A549 (cell line): ENCODE measurements at regions not wholly inside any gene's neighbourhood (a gene's known extent, or its start where the extent isn't known, plus 50 kb on each side); places are given as distances from the start of the nearest gene placed in this dataset.

Experiments used
- RNF2 ChIP-seq: fragments of 200-600 bp; sonication (generic); IDR thresholded peaks from 2 replicates; pipeline ENCODE4 v1.6.1; 2016; ENCODE audit warnings: low read depth, mild to moderate bottlenecking, antibody characterized with exemption, moderate library complexity, borderline replicate concordance
- TP53 ChIP-seq: fragments of 250-450 bp; sonication (Bioruptor Pico); IDR thresholded peaks from 2 replicates; pipeline ENCODE4 v1.5.0; 2021; ENCODE audit warnings: mild to moderate bottlenecking, moderate library complexity
- ZC3H11A ChIP-seq: fragments of 450-650 bp; IDR thresholded peaks from 2 replicates; pipeline ENCODE4 v1.6.1; 2014; ENCODE audit warnings: antibody characterized with exemption, mild to moderate bottlenecking
- ZFP36 ChIP-seq: fragments of 450-650 bp; IDR thresholded peaks from 2 replicates; pipeline ENCODE4 v1.6.1; 2014; ENCODE audit warnings: borderline replicate concordance; ENCODE audit not compliant: partially characterized antibody
- TF ChIP-seq, protein P1 (sequence below): fragments of >200 bp; sonication (Bioruptor Twin); formaldehyde crosslinking; IDR thresholded peaks from 3 replicates; pipeline ENCODE4 v1.5.1; 2016
- TF ChIP-seq, protein P2 (sequence below): IDR thresholded peaks from 2 replicates; pipeline ENCODE4 v1.6.1; 2012

DNA sequence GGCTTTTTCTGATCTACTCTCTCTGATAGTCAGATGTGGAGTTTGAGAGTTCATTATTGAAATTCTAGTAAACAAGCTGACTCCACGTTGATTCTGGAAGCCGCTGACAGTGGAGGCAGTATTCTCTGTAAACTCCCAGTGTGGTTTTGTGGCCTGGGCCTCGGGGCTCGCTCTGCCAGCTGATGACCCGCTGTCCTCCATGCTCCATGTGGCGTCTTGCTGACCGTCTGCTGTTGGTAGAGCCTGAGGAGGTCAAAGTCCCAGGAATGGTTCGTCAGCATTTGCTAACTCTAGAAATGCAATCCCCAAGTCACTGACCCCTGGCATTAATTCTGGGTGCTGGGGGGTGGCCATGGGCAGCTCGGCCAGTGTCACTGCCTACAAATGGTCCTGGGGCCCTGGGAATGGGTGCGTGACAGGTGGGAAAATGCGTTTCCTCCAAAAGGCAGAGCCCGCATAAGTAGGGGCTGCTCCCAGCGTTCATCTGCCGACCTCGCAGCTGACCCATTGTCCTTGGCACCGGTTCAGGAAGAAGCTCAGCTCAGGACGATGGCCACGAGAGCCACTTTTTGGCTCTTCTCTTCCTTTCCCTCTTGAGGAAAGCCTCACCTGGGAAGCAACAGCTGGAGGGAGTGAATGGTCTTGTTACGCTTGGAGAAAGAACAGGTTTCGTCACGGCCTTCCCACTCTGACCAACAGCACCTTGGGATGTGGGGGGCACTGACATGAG is 55.1 kb downstream of the MRPL36 start:
- TF ChIP-seq, protein P1, sequence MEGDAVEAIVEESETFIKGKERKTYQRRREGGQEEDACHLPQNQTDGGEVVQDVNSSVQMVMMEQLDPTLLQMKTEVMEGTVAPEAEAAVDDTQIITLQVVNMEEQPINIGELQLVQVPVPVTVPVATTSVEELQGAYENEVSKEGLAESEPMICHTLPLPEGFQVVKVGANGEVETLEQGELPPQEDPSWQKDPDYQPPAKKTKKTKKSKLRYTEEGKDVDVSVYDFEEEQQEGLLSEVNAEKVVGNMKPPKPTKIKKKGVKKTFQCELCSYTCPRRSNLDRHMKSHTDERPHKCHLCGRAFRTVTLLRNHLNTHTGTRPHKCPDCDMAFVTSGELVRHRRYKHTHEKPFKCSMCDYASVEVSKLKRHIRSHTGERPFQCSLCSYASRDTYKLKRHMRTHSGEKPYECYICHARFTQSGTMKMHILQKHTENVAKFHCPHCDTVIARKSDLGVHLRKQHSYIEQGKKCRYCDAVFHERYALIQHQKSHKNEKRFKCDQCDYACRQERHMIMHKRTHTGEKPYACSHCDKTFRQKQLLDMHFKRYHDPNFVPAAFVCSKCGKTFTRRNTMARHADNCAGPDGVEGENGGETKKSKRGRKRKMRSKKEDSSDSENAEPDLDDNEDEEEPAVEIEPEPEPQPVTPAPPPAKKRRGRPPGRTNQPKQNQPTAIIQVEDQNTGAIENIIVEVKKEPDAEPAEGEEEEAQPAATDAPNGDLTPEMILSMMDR = no peak
- TF ChIP-seq TP53 (CRISPR knock-in tag) (no peak), ZC3H11A (no peak), ZFP36 (no peak), RNF2 (no peak)
- TF ChIP-seq, protein P2, sequence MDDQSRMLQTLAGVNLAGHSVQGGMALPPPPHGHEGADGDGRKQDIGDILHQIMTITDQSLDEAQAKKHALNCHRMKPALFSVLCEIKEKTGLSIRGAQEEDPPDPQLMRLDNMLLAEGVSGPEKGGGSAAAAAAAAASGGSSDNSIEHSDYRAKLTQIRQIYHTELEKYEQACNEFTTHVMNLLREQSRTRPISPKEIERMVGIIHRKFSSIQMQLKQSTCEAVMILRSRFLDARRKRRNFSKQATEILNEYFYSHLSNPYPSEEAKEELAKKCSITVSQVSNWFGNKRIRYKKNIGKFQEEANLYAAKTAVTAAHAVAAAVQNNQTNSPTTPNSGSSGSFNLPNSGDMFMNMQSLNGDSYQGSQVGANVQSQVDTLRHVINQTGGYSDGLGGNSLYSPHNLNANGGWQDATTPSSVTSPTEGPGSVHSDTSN = no peak
